MM.1S (cell line): ENCODE measurements at regions not wholly inside any gene's neighbourhood (a gene's known extent, or its start where the extent isn't known, plus 50 kb on each side); places are given as distances from the start of the nearest gene placed in this dataset.

ENCODE experiments used
- EZH2 ChIP-seq: fragments of 300-600 bp; sonication (generic); optimal IDR thresholded peaks from 2 replicates; pipeline ENCODE3; 2017; ENCODE audit warnings: low read depth, mild to moderate bottlenecking, antibody characterized with exemption, low read length, mixed read lengths
- EZH2phosphoT487 ChIP-seq: fragments of 300-600 bp; sonication (generic); IDR thresholded peaks from 2 replicates; pipeline ENCODE4 v1.6.1; 2018; ENCODE audit warnings: antibody characterized with exemption, low read length
- TF ChIP-seq, protein P1 (sequence below): fragments of 300-600 bp; sonication (generic); IDR thresholded peaks from 2 replicates; pipeline ENCODE4 v1.5.1; 2016; ENCODE audit warnings: antibody characterized with exemption, low read length, mixed read lengths

DNA sequence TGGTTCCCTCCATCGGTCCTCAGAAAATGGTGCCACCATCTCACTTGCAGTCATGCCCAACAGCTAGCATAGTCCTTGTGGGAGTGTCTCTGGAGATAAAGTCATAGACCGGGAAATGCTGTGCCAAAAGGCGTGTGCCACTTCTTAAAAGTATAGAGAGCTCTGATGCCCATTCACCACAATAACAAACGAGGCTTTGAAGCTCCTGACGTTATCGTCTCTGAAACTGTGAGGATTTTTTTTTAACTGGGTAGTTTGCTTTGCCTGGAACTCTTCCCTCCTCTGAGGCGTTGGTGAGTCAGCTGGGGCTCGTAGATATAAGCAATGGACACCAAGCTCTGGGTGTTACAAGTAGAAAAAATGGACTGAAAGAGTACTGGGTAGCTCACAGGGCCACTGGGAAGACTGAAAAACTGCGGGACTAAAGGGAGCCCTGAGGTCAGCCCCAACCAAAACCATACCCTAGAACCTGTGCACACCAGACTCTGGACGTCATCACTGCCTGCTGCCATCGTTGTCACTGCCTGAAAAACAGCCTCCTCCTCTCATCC, 89.4 kb upstream of the TRIM2 start:
- TF ChIP-seq, protein P1, sequence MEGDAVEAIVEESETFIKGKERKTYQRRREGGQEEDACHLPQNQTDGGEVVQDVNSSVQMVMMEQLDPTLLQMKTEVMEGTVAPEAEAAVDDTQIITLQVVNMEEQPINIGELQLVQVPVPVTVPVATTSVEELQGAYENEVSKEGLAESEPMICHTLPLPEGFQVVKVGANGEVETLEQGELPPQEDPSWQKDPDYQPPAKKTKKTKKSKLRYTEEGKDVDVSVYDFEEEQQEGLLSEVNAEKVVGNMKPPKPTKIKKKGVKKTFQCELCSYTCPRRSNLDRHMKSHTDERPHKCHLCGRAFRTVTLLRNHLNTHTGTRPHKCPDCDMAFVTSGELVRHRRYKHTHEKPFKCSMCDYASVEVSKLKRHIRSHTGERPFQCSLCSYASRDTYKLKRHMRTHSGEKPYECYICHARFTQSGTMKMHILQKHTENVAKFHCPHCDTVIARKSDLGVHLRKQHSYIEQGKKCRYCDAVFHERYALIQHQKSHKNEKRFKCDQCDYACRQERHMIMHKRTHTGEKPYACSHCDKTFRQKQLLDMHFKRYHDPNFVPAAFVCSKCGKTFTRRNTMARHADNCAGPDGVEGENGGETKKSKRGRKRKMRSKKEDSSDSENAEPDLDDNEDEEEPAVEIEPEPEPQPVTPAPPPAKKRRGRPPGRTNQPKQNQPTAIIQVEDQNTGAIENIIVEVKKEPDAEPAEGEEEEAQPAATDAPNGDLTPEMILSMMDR, result no peak
- TF ChIP-seq EZH2 (no peak), EZH2phosphoT487 (no peak)
